ENCODE measurements at regions not wholly inside any gene's neighbourhood (a gene's known extent, or its start where the extent isn't known, plus 50 kb on each side); places are given as distances from the start of the nearest gene placed in this dataset.
"Not testable (repeated sequence)": the region's sequence is repeated elsewhere in the genome, so short reads cannot be mapped to it uniquely, and the experiment has no call there.

- no peak for DNase-seq (ENCODE audit: low read depth in 4 of 4, low spot score in 3 of 4)
Measured at GRCh38 chr7:9645756-9646155, 1212.3 kb downstream of the NXPH1 start.

- DNase-seq (ENCODE audit: low read depth in 4 of 4, low spot score in 3 of 4): no peak
Measured at GRCh38 chr7:9657257-9657656, 1223.8 kb downstream of the NXPH1 start.

GRCh38 chr7:9671979-9672917 is 1238.8 kb downstream of the NXPH1 start:
- no peak for DNase-seq (ENCODE audit: low read depth in 4 of 4, low spot score in 3 of 4)

- no peak for DNase-seq (ENCODE audit: low read depth in 4 of 4, low spot score in 3 of 4)
Measured at GRCh38 chr7:9680713-9681112, 1247.3 kb downstream of the NXPH1 start.

GRCh38 chr7:9681284-9681683 is 1247.9 kb downstream of the NXPH1 start:
- no peak for DNase-seq (ENCODE audit: low read depth in 4 of 4, low spot score in 3 of 4)

- DNase-seq (ENCODE audit: low read depth in 4 of 4, low spot score in 3 of 4): no peak
Measured at GRCh38 chr7:9691286-9691685, 1257.9 kb downstream of the NXPH1 start.

GRCh38 chr7:9698375-9698774 is 1265.0 kb downstream of the NXPH1 start:
- no peak for DNase-seq (ENCODE audit: low read depth in 4 of 4, low spot score in 3 of 4)

- DNase-seq (ENCODE audit: low read depth in 4 of 4, low spot score in 3 of 4): peak in 1 of 4 donors; percentile 12
Measured at GRCh38 chr7:9709216-9709615, 1264.5 kb upstream of the PHF14 start.

GRCh38 chr7:9711259-9711918 is 1262.3 kb upstream of the PHF14 start:
- DNase-seq (ENCODE audit: low read depth in 4 of 4, low spot score in 3 of 4): no peak

GRCh38 chr7:9718071-9718661 is 1255.5 kb upstream of the PHF14 start:
- DNase-seq (ENCODE audit: low read depth in 4 of 4, low spot score in 3 of 4): no peak

GRCh38 chr7:9719303-9719702 is 1254.4 kb upstream of the PHF14 start:
- DNase-seq (ENCODE audit: low read depth in 4 of 4, low spot score in 3 of 4): no peak

GRCh38 chr7:9719721-9720120 is 1254.0 kb upstream of the PHF14 start:
- DNase-seq (ENCODE audit: low read depth in 4 of 4, low spot score in 3 of 4): no peak

- not testable (repeated sequence) for DNase-seq (ENCODE audit: low read depth in 4 of 4, low spot score in 3 of 4)
Measured at GRCh38 chr7:9725940-9726663, 1247.6 kb upstream of the PHF14 start.

- DNase-seq (ENCODE audit: low read depth in 4 of 4, low spot score in 3 of 4): not testable (repeated sequence)
Measured at GRCh38 chr7:9726811-9727210, 1246.9 kb upstream of the PHF14 start.

- not testable (repeated sequence) for DNase-seq (ENCODE audit: low read depth in 4 of 4, low spot score in 3 of 4)
Measured at GRCh38 chr7:9727467-9727869, 1246.2 kb upstream of the PHF14 start.

GRCh38 chr7:9728014-9728657 is 1245.5 kb upstream of the PHF14 start:
- not testable (repeated sequence) for DNase-seq (ENCODE audit: low read depth in 4 of 4, low spot score in 3 of 4)

GRCh38 chr7:9752033-9752432 is 1221.6 kb upstream of the PHF14 start:
- no peak for DNase-seq (ENCODE audit: low read depth in 4 of 4, low spot score in 3 of 4)

- no peak for DNase-seq (ENCODE audit: low read depth in 4 of 4, low spot score in 3 of 4)
Measured at GRCh38 chr7:9761224-9761623, 1212.4 kb upstream of the PHF14 start.

GRCh38 chr7:9776900-9777299 is 1196.8 kb upstream of the PHF14 start:
- peak in 2 of 4 donors; percentile 3 to 5 for DNase-seq (ENCODE audit: low read depth in 4 of 4, low spot score in 3 of 4)

GRCh38 chr7:9778367-9778766 is 1195.3 kb upstream of the PHF14 start:
- DNase-seq (ENCODE audit: low read depth in 4 of 4, low spot score in 3 of 4): no peak

All from right renal pelvis (tissue), 4 donors.